Activated T-helper 2 cell treated with anti-CD3 and anti-CD28 coated beads, Interferon-gamma antibody, Interleukin-2, Interleukin-4, amounts not matched to agents 10 μg/mL and 5 μg/mL and 100 μg/mL, durations not matched to agents 14 hours and 24 hours and 36 hours (primary cell): ENCODE measurements at regions not wholly inside any gene's neighbourhood (a gene's known extent, or its start where the extent isn't known, plus 50 kb on each side); places are given as distances from the start of the nearest gene placed in this dataset.
"Not testable (repeated sequence)": the region's sequence is repeated elsewhere in the genome, so short reads cannot be mapped to it uniquely, and the experiment has no call there.

ENCODE experiments used
- DNase-seq: peaks from one replicate; pipeline ENCODE4 v3.0.0; 2021; ENCODE audit warnings: low spot score
- H3K27ac Mint-ChIP-seq: one replicate; pipeline ENCODE4 v1.8.0; 2021; ENCODE audit warnings: mixed read lengths
- H3K27me3 Mint-ChIP-seq: one replicate; pipeline ENCODE4 v1.8.0; 2021; ENCODE audit warnings: low read depth, mixed read lengths
- H3K36me3 Mint-ChIP-seq: one replicate; pipeline ENCODE4 v1.8.0; 2021; ENCODE audit warnings: low read depth, mixed read lengths
- H3K4me1 Mint-ChIP-seq: one replicate; pipeline ENCODE4 v1.8.0; 2021; ENCODE audit warnings: low read depth, mixed read lengths
- H3K4me3 Mint-ChIP-seq: one replicate; pipeline ENCODE4 v1.8.0; 2021; ENCODE audit warnings: low read depth, mild to moderate bottlenecking, moderate library complexity, mixed read lengths
- H3K9me3 Mint-ChIP-seq: one replicate; pipeline ENCODE4 v1.8.0; 2021; ENCODE audit warnings: mixed read lengths
- intact Hi-C: fragments of 100-400 bp; cut with micrococcal nuclease; formaldehyde crosslinking; loops from one replicate; pipeline ENCODE4 v1.15.1; 2023

DNA sequence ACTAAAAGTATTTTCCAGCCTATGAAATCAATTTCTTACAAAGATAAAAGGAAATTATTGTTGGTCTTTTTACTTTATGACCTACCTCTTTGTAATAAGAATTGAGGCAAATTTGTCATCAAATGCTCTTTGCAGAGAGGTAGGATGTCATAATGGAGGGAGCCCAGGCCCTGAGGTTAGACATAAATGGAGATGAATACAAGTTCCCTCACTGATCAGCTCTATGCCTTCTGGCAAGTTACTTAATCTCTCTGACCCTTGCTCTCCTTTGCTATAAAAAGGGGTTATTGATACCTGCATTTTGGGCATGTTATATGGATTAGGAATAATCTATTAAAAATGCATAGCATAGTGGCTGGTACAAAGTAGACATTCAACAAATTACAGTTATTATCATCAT is 146.9 kb upstream of the KRR1 start:
- H3K27ac Mint-ChIP-seq = no peak overlapping the region
- intact Hi-C loops = loop anchor here (5.0 to 10.0 kb wide), 6 partner anchors 54 to 364 kb away; partner anchors contain the start of genes CAPS2 and GLIPR1L1
- no peak overlapping the region for H3K4me3 Mint-ChIP-seq
- H3K4me1 Mint-ChIP-seq = peaks cover 38% of the 10 kb centered on the region
- DNase-seq = no peak
- peaks cover 8% of the 10 kb centered on the region for H3K27me3 Mint-ChIP-seq
- no peaks in the 10 kb centered on the region for H3K36me3 Mint-ChIP-seq
- no peaks in the 10 kb centered on the region for H3K9me3 Mint-ChIP-seq

DNA sequence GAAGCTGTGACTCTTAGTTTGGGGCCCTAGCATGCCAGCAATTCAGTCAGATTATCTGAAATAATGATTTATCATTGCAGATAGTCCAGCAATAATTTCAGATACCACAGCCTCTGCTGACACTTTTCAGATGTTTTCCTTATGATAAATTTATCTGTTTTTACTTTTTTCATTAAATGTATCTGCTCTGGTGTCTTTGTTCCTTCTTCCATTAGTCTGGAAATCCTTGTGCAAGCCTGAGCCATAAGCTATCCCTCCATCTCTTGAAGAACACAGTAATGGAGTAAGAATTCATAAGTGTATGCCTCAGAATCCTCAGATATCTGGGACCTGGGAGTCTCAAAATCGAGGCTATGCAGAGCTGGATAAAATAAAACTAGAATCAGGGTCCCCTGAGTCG is 146.4 kb upstream of the KRR1 start:
- Mint-ChIP-seq H3K4me3 (no peak overlapping the region), H3K36me3 (no peaks in the 10 kb centered on the region), H3K27me3 (peaks cover 9% of the 10 kb centered on the region), H3K27ac (no peak overlapping the region), H3K4me1 (peaks cover 38% of the 10 kb centered on the region), H3K9me3 (no peaks in the 10 kb centered on the region)
- no peak for DNase-seq
- intact Hi-C loops = loop anchor here (5.0 to 10.0 kb wide), 6 partner anchors 54 to 364 kb away; partner anchors contain the start of genes CAPS2 and GLIPR1L1

GRCh38 chr12:75657354-75657753 is 145.9 kb upstream of the KRR1 start:
- intact Hi-C loops = loop anchor here (5.0 to 10.0 kb wide), 6 partner anchors 55 to 365 kb away; partner anchors contain the start of genes CAPS2 and GLIPR1L1
- not testable (repeated sequence) for DNase-seq, H3K27ac Mint-ChIP-seq, H3K4me3 Mint-ChIP-seq, H3K9me3 Mint-ChIP-seq, H3K36me3 Mint-ChIP-seq
- H3K4me1 Mint-ChIP-seq = peaks cover 38% of the 10 kb centered on the region
- peaks cover 12% of the 10 kb centered on the region for H3K27me3 Mint-ChIP-seq

- Mint-ChIP-seq H3K9me3 (no peaks in the 10 kb centered on the region), H3K27ac (no peak overlapping the region), H3K27me3 (peaks cover 16% of the 10 kb centered on the region), H3K4me3 (no peak overlapping the region), H3K36me3 (no peaks in the 10 kb centered on the region), H3K4me1 (peaks cover 38% of the 10 kb centered on the region)
- DNase-seq = no peak
- intact Hi-C loops = loop anchor here (5.0 to 10.0 kb wide), 6 partner anchors 56 to 366 kb away; partner anchors contain the start of genes CAPS2 and GLIPR1L1
Measured at GRCh38 chr12:75656648-75657047, 145.2 kb upstream of the KRR1 start.

GRCh38 chr12:75656210-75656609 is 144.8 kb upstream of the KRR1 start:
- Mint-ChIP-seq H3K9me3 (no peaks in the 10 kb centered on the region), H3K27ac (no peak overlapping the region), H3K36me3 (no peaks in the 10 kb centered on the region), H3K4me3 (no peak overlapping the region), H3K4me1 (peaks cover 38% of the 10 kb centered on the region), H3K27me3 (peaks cover 21% of the 10 kb centered on the region)
- no peak for DNase-seq
- intact Hi-C loops = loop anchor here (5.0 to 10.0 kb wide), 6 partner anchors 56 to 366 kb away; partner anchors contain the start of genes CAPS2 and GLIPR1L1

GRCh38 chr12:75655315-75655806 is 144.0 kb upstream of the KRR1 start:
- H3K4me1 Mint-ChIP-seq = peaks cover 38% of the 10 kb centered on the region
- no peaks in the 10 kb centered on the region for H3K9me3 Mint-ChIP-seq
- peaks cover 25% of the 10 kb centered on the region for H3K27me3 Mint-ChIP-seq
- intact Hi-C loops = loop anchor here (1.0 to 10.0 kb wide), 7 partner anchors 14 to 367 kb away; partner anchors contain the start of genes CAPS2 and GLIPR1L1
- no peaks in the 10 kb centered on the region for H3K36me3 Mint-ChIP-seq
- no peak for DNase-seq
- H3K4me3 Mint-ChIP-seq = no peak overlapping the region
- peak overlapping the region; percentile 81 for H3K27ac Mint-ChIP-seq

GRCh38 chr12:75651342-75651695 is 139.9 kb upstream of the KRR1 start:
- intact Hi-C loops = loop anchor here (10.0 kb wide), 1 partner anchor 317 kb away; the partner anchor contains the start of genes CAPS2 and GLIPR1L1
- peaks cover 38% of the 10 kb centered on the region for H3K27me3 Mint-ChIP-seq

DNA sequence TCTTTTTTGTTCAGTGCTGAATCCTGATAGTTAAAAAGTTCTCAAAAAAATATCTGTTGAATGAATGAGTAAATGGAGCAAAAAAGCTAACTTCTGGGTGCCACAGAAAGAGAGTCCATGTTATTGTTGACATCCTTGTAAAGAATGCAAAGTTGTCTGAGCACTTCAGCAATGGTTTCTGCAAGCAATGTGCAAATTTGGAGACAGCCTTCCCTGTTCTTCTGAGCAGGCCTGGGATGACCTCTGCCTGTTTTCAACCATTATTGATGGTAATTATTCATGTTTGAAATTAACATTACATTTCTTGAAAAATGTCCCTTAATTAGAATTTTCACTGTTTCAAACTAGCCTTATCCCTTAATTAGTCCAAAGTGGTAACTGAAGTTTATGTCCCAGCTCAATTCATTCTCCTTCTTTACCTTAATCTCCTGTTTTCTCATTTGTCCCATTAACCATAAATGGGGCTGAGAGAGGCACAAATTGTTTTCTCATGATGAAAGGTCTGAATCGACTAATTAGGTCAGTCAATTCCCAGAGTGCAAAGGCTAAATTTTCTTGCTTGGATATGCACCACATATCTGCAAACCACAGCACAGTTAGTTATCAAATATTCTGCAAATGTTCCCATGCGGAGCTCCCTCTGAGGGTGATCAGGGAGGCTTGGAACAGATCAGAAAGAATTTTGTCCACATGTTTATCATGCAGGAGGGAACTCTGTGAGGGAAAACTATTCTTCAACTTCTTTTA is 139.4 kb upstream of the KRR1 start:
- Mint-ChIP-seq H3K27ac (no peak overlapping the region), H3K36me3 (no peaks in the 10 kb centered on the region), H3K9me3 (no peaks in the 10 kb centered on the region), H3K4me3 (no peak overlapping the region), H3K27me3 (peaks cover 43% of the 10 kb centered on the region), H3K4me1 (peaks cover 21% of the 10 kb centered on the region)
- intact Hi-C loops = loop anchor here (10.0 kb wide), 1 partner anchor 316 kb away; the partner anchor contains the start of genes CAPS2 and GLIPR1L1
- no peak for DNase-seq

More at GRCh38 chr12:75651342-75651695, 139.9 kb upstream of the KRR1 start:
- H3K4me1 Mint-ChIP-seq = peaks cover 24% of the 10 kb centered on the region
- no peaks in the 10 kb centered on the region for H3K36me3 Mint-ChIP-seq
- no peak overlapping the region for H3K4me3 Mint-ChIP-seq
- DNase-seq = no peak
- H3K9me3 Mint-ChIP-seq = no peaks in the 10 kb centered on the region
- no peak overlapping the region for H3K27ac Mint-ChIP-seq

DNA sequence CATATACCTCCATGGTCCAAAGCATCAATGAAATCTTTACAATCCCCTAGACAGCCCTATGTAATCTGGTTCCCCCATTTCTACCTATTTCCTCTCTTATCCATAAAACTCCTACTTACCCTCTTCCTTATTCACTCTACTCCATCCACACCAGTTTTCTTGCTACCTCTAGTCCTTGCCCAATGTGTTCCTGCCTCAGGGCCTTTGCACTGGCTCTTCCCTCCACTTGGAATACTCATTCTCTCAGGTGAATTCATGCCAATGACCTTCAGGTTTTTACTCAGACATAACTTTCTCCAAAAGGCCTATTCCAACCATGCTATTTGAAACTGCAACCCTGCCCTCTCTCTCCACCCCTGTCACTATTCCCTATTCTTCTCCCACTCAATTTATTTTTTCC is 138.7 kb upstream of the KRR1 start:
- Mint-ChIP-seq H3K27ac (no peak overlapping the region), H3K9me3 (no peaks in the 10 kb centered on the region), H3K27me3 (peaks cover 49% of the 10 kb centered on the region), H3K36me3 (no peaks in the 10 kb centered on the region), H3K4me3 (no peak overlapping the region), H3K4me1 (peaks cover 16% of the 10 kb centered on the region)
- intact Hi-C loops = loop anchor here (10.0 kb wide), 1 partner anchor 315 kb away; the partner anchor contains the start of genes CAPS2 and GLIPR1L1
- DNase-seq = no peak

DNA sequence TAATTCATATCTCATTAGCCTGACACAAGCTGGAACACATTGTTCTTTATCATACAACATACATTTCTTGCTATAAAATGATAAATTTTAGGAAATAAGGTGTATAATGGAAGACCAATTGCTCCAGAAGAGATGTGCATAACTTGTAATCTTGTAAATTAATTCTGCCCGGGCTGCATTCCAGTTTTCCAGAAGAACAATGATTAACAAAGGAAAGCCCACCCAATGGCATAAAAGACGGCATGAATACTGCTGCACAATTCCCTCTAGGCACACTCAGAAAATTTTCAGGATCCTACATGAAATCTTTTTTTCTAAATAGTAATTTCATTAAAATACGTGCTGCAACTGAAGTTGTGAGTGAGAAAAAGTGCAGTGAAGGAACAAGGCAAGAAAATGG is 137.4 kb upstream of the KRR1 start:
- DNase-seq = no peak
- H3K4me1 Mint-ChIP-seq = peaks cover 13% of the 10 kb centered on the region
- H3K36me3 Mint-ChIP-seq = no peaks in the 10 kb centered on the region
- no peak overlapping the region for H3K27ac Mint-ChIP-seq
- H3K4me3 Mint-ChIP-seq = no peak overlapping the region
- peaks cover 48% of the 10 kb centered on the region for H3K27me3 Mint-ChIP-seq
- intact Hi-C loops = no loop called here
- H3K9me3 Mint-ChIP-seq = no peaks in the 10 kb centered on the region

GRCh38 chr12:75646329-75647210 is 135.2 kb upstream of the KRR1 start:
- Mint-ChIP-seq H3K27me3 (peaks cover 33% of the 10 kb centered on the region), H3K4me1 (peaks cover 21% of the 10 kb centered on the region), H3K36me3 (no peaks in the 10 kb centered on the region), H3K9me3 (no peaks in the 10 kb centered on the region), H3K4me3 (no peak overlapping the region), H3K27ac (no peak overlapping the region)
- intact Hi-C loops = no loop called here
- DNase-seq = no peak

GRCh38 chr12:75644472-75645072 is 133.2 kb upstream of the KRR1 start:
- no peak for DNase-seq
- H3K9me3 Mint-ChIP-seq = no peaks in the 10 kb centered on the region

More at GRCh38 chr12:75644472-75645072, 133.2 kb upstream of the KRR1 start:
- H3K27ac Mint-ChIP-seq = no peak overlapping the region
- peaks cover 20% of the 10 kb centered on the region for H3K27me3 Mint-ChIP-seq
- H3K4me1 Mint-ChIP-seq = peaks cover 36% of the 10 kb centered on the region
- no peaks in the 10 kb centered on the region for H3K36me3 Mint-ChIP-seq
- H3K4me3 Mint-ChIP-seq = no peak overlapping the region
- intact Hi-C loops = loop anchor here (5.0 kb wide), 2 partner anchors 138 to 167 kb away; no protein-coding TSS in a partner anchor
